ENCODE measurements at regions not wholly inside any gene's neighbourhood (a gene's known extent, or its start where the extent isn't known, plus 50 kb on each side); places are given as distances from the start of the nearest gene placed in this dataset.

- TF ChIP-seq CTCF (IDR thresholded peaks at IDR 0.05; ENCODE audit: low read depth, low read length, missing input control) (no peak), SP1 (IDR thresholded peaks at IDR 0.05) (no peak), ATF3 (IDR thresholded peaks at IDR 0.05) (no peak), TAF1 (conservative IDR thresholded peaks at IDR 0.05) (no peak), RAD21 (IDR thresholded peaks at IDR 0.05) (no peak), REST (IDR thresholded peaks at IDR 0.05) (no peak), EGR1 (IDR thresholded peaks at IDR 0.05; ENCODE audit: low read depth in 2 of 2) (no peak), RXRA (IDR thresholded peaks at IDR 0.05) (no peak), JUND (IDR thresholded peaks at IDR 0.05) (no peak), GABPA (IDR thresholded peaks at IDR 0.05 in 1 of 2, conservative IDR thresholded peaks at IDR 0.05 in 1 of 2) (no peak)
Observed at GRCh38 chr7:86013662-86014061, 630.0 kb upstream of the GRM3 start.

Measured in liver (tissue), 3 donors.